ENCODE measurements at regions not wholly inside any gene's neighbourhood (a gene's known extent, or its start where the extent isn't known, plus 50 kb on each side); places are given as distances from the start of the nearest gene placed in this dataset.

- H3K27me3 ChIP-seq, result no peaks in the 10 kb centered on the region
- no peak overlapping the region for H3K27ac ChIP-seq
- no peak overlapping the region for H3K4me3 ChIP-seq
- no peaks in the 10 kb centered on the region for H3K36me3 ChIP-seq
- TF ChIP-seq CTCF (IDR thresholded peaks at IDR 0.05) (no peak), POLR2A (IDR thresholded peaks at IDR 0.05) (no peak)
- no peak for DNase-seq
- H3K4me1 ChIP-seq, result no peaks in the 10 kb centered on the region
- H3K9me3 ChIP-seq, result no peaks in the 10 kb centered on the region
Measured at GRCh38 chr16:9481747-9482730, 390.6 kb downstream of the HAPSTR1 start.

DNA sequence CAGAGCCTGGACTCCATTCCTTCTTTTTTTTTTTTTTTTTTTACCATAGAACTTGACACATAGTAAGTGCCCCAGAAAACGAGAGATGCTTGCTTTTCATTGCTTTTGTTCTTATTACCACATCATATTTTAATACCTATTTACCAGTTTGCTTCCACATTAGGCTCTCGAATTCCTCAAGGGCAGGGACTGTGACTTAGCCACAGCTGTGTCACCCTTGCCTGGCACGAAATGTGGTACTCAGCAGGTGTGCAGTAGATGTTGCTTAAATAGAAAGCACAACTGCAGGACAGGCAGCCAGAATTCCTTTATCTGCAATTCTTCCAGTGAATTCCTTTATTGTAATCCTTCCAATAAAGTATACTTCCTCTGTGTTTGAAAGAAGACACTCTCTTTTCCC is 393.0 kb downstream of the HAPSTR1 start:
- Histone ChIP-seq H3K27me3 (no peaks in the 10 kb centered on the region), H3K9me3 (no peaks in the 10 kb centered on the region), H3K4me3 (no peak overlapping the region), H3K36me3 (no peaks in the 10 kb centered on the region), H3K27ac (no peak overlapping the region), H3K4me1 (no peaks in the 10 kb centered on the region)
- DNase-seq, result no peak
- TF ChIP-seq POLR2A (IDR thresholded peaks at IDR 0.05) (no peak), CTCF (IDR thresholded peaks at IDR 0.05) (no peak)

DNA sequence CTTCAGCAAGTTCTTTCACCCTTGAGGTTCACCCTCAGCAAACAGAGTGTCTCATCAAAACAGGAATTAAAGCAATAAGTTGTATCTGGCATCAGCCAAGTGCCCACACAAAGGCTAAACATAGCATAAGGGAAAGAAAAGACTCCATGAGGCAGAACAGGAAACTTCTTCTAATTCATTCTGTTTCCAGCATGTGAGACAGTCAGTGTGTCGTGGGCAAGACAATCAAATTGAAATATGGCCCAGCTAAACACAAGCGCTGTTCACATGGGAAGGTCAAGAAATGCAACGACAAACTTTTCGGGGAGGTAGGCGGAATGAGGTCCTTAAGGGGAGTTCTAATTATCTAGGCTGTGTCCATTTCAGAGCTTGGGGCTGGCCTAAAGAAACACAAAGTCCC is 393.4 kb downstream of the HAPSTR1 start:
- DNase-seq, result no peak
- H3K27me3 ChIP-seq, result no peaks in the 10 kb centered on the region
- TF ChIP-seq CTCF (IDR thresholded peaks at IDR 0.05), result no peak
- no peak for TF ChIP-seq POLR2A (IDR thresholded peaks at IDR 0.05)
- no peaks in the 10 kb centered on the region for H3K9me3 ChIP-seq
- no peaks in the 10 kb centered on the region for H3K36me3 ChIP-seq
- H3K4me1 ChIP-seq, result no peaks in the 10 kb centered on the region
- no peak overlapping the region for H3K27ac ChIP-seq
- no peak overlapping the region for H3K4me3 ChIP-seq

- no peak for DNase-seq
- Histone ChIP-seq H3K4me1 (no peaks in the 10 kb centered on the region), H3K36me3 (no peaks in the 10 kb centered on the region), H3K27me3 (no peaks in the 10 kb centered on the region), H3K27ac (no peak overlapping the region), H3K4me3 (no peak overlapping the region), H3K9me3 (no peaks in the 10 kb centered on the region)
- TF ChIP-seq POLR2A (IDR thresholded peaks at IDR 0.05), result no peak
- TF ChIP-seq CTCF (IDR thresholded peaks at IDR 0.05), result no peak
Measured at GRCh38 chr16:9489835-9490467, 398.5 kb downstream of the HAPSTR1 start.

DNA sequence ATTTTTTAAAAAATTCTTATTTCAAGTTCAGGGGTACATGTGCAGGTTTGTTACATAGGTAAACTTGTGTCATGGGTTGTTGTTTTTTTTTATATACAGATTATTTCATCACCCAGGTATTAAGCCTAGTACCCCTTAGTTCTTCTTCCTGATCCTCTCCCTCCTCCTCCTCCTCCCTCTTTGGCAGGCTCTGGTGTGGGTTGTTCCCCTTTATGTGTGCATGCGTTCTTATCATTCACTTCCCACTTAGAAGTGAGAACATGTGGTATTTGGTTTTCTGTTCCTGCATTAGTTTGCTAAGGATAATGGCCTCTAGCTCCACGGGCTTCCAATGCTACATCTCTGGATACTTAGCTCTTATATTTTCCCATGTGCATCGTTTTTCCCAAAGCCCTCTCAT is 404.4 kb downstream of the HAPSTR1 start:
- Histone ChIP-seq H3K4me1 (no peaks in the 10 kb centered on the region), H3K27me3 (no peaks in the 10 kb centered on the region), H3K36me3 (no peaks in the 10 kb centered on the region), H3K4me3 (no peak overlapping the region), H3K27ac (no peak overlapping the region), H3K9me3 (peaks cover 0 to 4% (median 0%) of the 10 kb centered on the region in 4 donors)
- no peak for DNase-seq
- TF ChIP-seq CTCF (IDR thresholded peaks at IDR 0.05), result no peak
- TF ChIP-seq POLR2A (IDR thresholded peaks at IDR 0.05), result no peak
